Stomach (tissue), 8 donors: ENCODE measurements at regions not wholly inside any gene's neighbourhood (a gene's known extent, or its start where the extent isn't known, plus 50 kb on each side); places are given as distances from the start of the nearest gene placed in this dataset.
A peak's percentile ranks its signal among the peaks of the same experiment; 100 is the strongest.

Source experiments
- DNase-seq, 2 donors: peaks; one replicate each; pipeline versions ENCODE4 v3.0.0 to v3.0.0-alpha.2; 2013 to 2019
- H3K27ac ChIP-seq, 5 donors: fragments of 200-600 bp in 4 of 5; sonication (generic) in 4 of 5; one replicate each; pipeline ENCODE4 v1.5.1; 2013 to 2019; ENCODE audit warnings: mild to moderate bottlenecking in 1 of 5, moderate library complexity in 1 of 5
- H3K27me3 ChIP-seq, 3 donors: fragments of 200-600 bp; sonication (generic); one replicate each; pipeline ENCODE4 v1.5.1; 2017 to 2019; ENCODE audit warnings: mixed run types in 1 of 3
- H3K36me3 ChIP-seq, 4 donors: fragments of 200-600 bp; sonication (generic); 1 replicate in 3 of 4; 2 replicates in 1 of 4; pipeline ENCODE4 v1.5.1; 2016 to 2019
- H3K4me1 ChIP-seq, 4 donors: fragments of 200-600 bp; sonication (generic); one replicate each; pipeline ENCODE4 v1.5.1; 2016 to 2019
- H3K4me3 ChIP-seq, 4 donors: fragments of 200-600 bp; sonication (generic) in 3 of 4; one replicate each; pipeline ENCODE4 v1.5.1; 2016 to 2019; ENCODE audit warnings: mild to moderate bottlenecking in 1 of 4
- H3K9me3 ChIP-seq, 4 donors: fragments of 200-600 bp; sonication (generic); one replicate each; pipeline ENCODE4 v1.5.1; 2016 to 2019
- EP300 ChIP-seq: sonication (generic); formaldehyde crosslinking; IDR thresholded peaks from one replicate; pipeline ENCODE4 v1.6.1; 2017; ENCODE audit warnings: antibody characterized with exemption
- POLR2A ChIP-seq, 4 donors: fragments of 450-650 bp; IDR thresholded peaks; one replicate each; pipeline ENCODE4 v1.6.1; 2016; ENCODE audit warnings: antibody characterized with exemption in 4 of 4, control low read depth in 2 of 4, mild to moderate bottlenecking in 1 of 4, moderate library complexity in 1 of 4
- POLR2AphosphoS5 ChIP-seq, 3 donors: sonication (generic); formaldehyde crosslinking; IDR thresholded peaks; one replicate each; pipeline ENCODE4 v1.6.1; 2016; ENCODE audit warnings: antibody characterized with exemption in 3 of 3
- WGBS, 5 donors: extraction: QIAGEN DNeasy Blood & Tissue Kit in 3 of 5; methylation state at CpG; one replicate each; pipeline versions ENCODE4 v1.1.5 to v1.1.7; 2013 to 2018; 5-methylcytosine and 5-hydroxymethylcytosine counted together
- intact Hi-C: fragments of 100-400 bp; cut with DNase I; formaldehyde crosslinking; loops from one replicate; pipeline ENCODE4 v1.15.1; 2023; ENCODE audit warnings: low total_unique reads
- TF ChIP-seq, protein P1 (sequence below), 7 experiments: fragments of 450-650 bp in 4 of 7; fragments of 200-600 bp in 3 of 7; sonication (generic) in 3 of 7; IDR thresholded peaks; one replicate each; pipeline ENCODE4 v1.5.1; 2016 to 2019; ENCODE audit warnings: antibody characterized with exemption in 7 of 7, control low read depth in 2 of 7, mild to moderate bottlenecking in 1 of 7
- donor health status: healthy with polysubstance abuse.
- donor health status: Bipolar disorder and iron deficiency.
- donor health status: healthy.

DNA sequence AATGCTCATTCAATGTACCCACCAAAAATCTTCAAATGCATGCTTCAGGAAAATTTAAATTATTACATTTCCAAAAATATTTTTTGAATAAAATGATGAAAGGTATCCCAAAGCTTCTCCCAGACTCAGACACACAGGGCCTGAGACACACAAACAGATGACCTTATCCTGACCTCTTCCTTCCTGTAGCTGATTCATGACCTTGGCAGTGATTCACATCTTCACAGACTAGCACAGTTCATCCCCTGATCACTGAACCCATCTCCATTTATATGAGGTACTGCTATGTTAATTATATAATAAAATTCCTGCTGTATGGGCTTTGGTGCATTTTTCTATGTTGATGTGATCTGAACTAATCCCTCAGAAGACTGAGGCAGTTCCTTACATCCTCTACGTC, 265.0 kb upstream of the GLI3 start:
- no peak overlapping the region for H3K4me3 ChIP-seq
- intact Hi-C loops, result no loop called here
- WGBS, 5 donors, result 64 to 80% (median 69%) methylated on average over 1 of the region's 1 CpG

GRCh38 chr7:42495256-42495655, 258.2 kb upstream of the GLI3 start:
- Histone ChIP-seq H3K36me3 (no peaks in the 10 kb centered on the region), H3K4me3 (no peak overlapping the region), H3K27me3 (peaks cover 0 to 7% (median 0%) of the 10 kb centered on the region in 3 donors), H3K4me1 (peaks cover 0 to 30% (median 11%) of the 10 kb centered on the region in 4 donors), H3K27ac (peak overlapping the region in 3 of 5 donors; percentile 71 to 84 (median 75)), H3K9me3 (no peaks in the 10 kb centered on the region)
- 76 to 89% (median 88%) methylated on average over 3 of the region's 3 CpGs for WGBS, 5 donors
- no peak for DNase-seq
- TF ChIP-seq POLR2AphosphoS5 (IDR thresholded peaks at IDR 0.05), result no peak
- no peak for TF ChIP-seq POLR2A (IDR thresholded peaks at IDR 0.05)
- intact Hi-C loops, result no loop called here

More for the DNA sequence above, 265.0 kb upstream of the GLI3 start:
- H3K27me3 ChIP-seq, result no peaks in the 10 kb centered on the region
- no peaks in the 10 kb centered on the region for H3K4me1 ChIP-seq
- no peak for DNase-seq
- no peaks in the 10 kb centered on the region for H3K9me3 ChIP-seq
- H3K36me3 ChIP-seq, result no peaks in the 10 kb centered on the region
- TF ChIP-seq POLR2A (IDR thresholded peaks at IDR 0.05) (no peak), POLR2AphosphoS5 (IDR thresholded peaks at IDR 0.05) (no peak), EP300 (no peak)
- TF ChIP-seq, protein P1, sequence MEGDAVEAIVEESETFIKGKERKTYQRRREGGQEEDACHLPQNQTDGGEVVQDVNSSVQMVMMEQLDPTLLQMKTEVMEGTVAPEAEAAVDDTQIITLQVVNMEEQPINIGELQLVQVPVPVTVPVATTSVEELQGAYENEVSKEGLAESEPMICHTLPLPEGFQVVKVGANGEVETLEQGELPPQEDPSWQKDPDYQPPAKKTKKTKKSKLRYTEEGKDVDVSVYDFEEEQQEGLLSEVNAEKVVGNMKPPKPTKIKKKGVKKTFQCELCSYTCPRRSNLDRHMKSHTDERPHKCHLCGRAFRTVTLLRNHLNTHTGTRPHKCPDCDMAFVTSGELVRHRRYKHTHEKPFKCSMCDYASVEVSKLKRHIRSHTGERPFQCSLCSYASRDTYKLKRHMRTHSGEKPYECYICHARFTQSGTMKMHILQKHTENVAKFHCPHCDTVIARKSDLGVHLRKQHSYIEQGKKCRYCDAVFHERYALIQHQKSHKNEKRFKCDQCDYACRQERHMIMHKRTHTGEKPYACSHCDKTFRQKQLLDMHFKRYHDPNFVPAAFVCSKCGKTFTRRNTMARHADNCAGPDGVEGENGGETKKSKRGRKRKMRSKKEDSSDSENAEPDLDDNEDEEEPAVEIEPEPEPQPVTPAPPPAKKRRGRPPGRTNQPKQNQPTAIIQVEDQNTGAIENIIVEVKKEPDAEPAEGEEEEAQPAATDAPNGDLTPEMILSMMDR (IDR thresholded peaks at IDR 0.05), result no peak
- H3K27ac ChIP-seq, result no peak overlapping the region

- H3K9me3 ChIP-seq, result no peaks in the 10 kb centered on the region
- H3K36me3 ChIP-seq, result no peaks in the 10 kb centered on the region
- no peak overlapping the region for H3K4me3 ChIP-seq
- H3K4me1 ChIP-seq, result peaks cover 0 to 30% (median 11%) of the 10 kb centered on the region in 4 donors
- intact Hi-C loops, result no loop called here
- peak overlapping the region in 4 of 5 donors; percentile 50 to 84 (median 73) for H3K27ac ChIP-seq
- WGBS, 5 donors, result 63 to 74% (median 70%) methylated on average over 6 of the region's 6 CpGs
- peaks cover 0 to 7% (median 0%) of the 10 kb centered on the region in 3 donors for H3K27me3 ChIP-seq
- TF ChIP-seq POLR2AphosphoS5 (IDR thresholded peaks at IDR 0.05), result no peak
- TF ChIP-seq, protein P1 (IDR thresholded peaks at IDR 0.05), result no peak
- TF ChIP-seq EP300, result no peak
- no peak for TF ChIP-seq POLR2A (IDR thresholded peaks at IDR 0.05)
- peak in 1 of 2 donors; percentile 29 for DNase-seq
Observed at GRCh38 chr7:42494736-42495135, 257.7 kb upstream of the GLI3 start.

DNA sequence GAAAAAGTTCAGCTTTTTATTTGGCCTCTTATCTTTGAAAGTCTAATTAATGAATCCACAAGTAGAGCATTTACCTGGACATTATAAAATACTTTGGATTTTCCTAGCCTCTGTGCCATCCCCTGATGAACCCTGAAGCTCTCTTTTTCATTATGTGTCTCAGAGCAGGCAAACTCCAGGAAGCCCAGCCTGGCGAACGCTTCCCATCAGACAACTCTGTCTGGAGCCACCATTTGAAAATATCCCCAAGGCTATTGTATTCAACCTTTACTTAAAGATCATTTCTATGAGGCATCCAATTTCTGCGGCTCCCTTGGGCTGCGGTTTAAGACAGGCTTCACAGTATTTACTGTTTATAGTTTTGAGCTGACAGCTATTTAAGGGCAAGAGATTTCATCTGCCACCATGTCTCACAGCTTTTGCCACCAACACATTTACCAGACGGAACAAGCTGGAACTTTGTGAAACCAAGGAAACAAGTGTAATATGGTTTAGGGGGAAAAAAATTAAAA, 257.2 kb upstream of the GLI3 start:
- Histone ChIP-seq H3K4me1 (peaks cover 0 to 30% (median 11%) of the 10 kb centered on the region in 4 donors), H3K9me3 (no peaks in the 10 kb centered on the region), H3K27me3 (peaks cover 0 to 7% (median 0%) of the 10 kb centered on the region in 3 donors), H3K4me3 (peak overlapping the region in 1 of 4 donors; percentile 31), H3K36me3 (no peaks in the 10 kb centered on the region), H3K27ac (peak overlapping the region in 4 of 5 donors; percentile 50 to 84 (median 73))
- intact Hi-C loops, result no loop called here
- 63 to 84% (median 78%) methylated on average over 5 of the region's 5 CpGs for WGBS, 5 donors
- DNase-seq, result no peak
- TF ChIP-seq POLR2AphosphoS5 (IDR thresholded peaks at IDR 0.05) (no peak), POLR2A (IDR thresholded peaks at IDR 0.05) (no peak), EP300 (no peak)
- TF ChIP-seq, protein P1 (IDR thresholded peaks at IDR 0.05), result no peak
